ENCODE measurements at regions not wholly inside any gene's neighbourhood (a gene's known extent, or its start where the extent isn't known, plus 50 kb on each side); places are given as distances from the start of the nearest gene placed in this dataset.

DNA sequence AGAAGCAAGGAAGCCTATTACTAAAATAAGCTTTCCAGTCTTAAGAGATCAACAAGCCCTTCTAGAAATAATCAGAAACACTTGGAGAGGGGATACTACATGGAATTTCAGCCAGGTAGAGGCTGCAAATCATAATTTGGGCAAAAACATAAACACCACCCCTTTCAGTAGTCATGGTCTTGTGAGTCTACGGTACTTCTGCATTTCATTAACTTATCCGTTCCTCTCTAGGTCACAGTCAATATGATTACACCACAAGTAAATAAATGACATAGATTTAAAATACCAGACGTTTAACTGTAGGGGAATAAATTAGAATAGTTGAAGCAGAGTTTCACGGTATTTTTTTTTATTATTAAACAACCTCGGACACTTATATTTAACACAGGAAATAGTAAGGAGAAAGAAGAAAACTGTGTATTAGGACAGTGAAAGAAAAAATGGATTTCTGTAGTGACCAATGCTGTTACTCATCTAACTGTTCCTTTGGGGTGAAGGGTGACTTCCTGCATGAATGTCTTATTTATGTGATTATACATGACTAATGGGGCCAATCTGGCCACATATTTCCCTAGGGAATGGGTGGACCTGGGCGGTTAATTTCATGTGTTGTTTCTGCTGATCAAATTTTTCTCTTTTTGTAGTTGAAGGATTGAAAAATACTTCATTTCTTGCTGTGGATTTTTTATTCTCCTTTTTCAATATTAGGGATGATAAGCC, 456.6 kb upstream of the UBE2E3 start:
- Histone ChIP-seq H3K36me3 (no peaks in the 10 kb centered on the region), H3K27me3 (no peaks in the 10 kb centered on the region), H3K4me1 (no peaks in the 10 kb centered on the region), H3K9me3 (no peaks in the 10 kb centered on the region), H3K4me3 (no peak overlapping the region), H3K27ac (no peak overlapping the region)
- TF ChIP-seq, protein P1, sequence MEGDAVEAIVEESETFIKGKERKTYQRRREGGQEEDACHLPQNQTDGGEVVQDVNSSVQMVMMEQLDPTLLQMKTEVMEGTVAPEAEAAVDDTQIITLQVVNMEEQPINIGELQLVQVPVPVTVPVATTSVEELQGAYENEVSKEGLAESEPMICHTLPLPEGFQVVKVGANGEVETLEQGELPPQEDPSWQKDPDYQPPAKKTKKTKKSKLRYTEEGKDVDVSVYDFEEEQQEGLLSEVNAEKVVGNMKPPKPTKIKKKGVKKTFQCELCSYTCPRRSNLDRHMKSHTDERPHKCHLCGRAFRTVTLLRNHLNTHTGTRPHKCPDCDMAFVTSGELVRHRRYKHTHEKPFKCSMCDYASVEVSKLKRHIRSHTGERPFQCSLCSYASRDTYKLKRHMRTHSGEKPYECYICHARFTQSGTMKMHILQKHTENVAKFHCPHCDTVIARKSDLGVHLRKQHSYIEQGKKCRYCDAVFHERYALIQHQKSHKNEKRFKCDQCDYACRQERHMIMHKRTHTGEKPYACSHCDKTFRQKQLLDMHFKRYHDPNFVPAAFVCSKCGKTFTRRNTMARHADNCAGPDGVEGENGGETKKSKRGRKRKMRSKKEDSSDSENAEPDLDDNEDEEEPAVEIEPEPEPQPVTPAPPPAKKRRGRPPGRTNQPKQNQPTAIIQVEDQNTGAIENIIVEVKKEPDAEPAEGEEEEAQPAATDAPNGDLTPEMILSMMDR (IDR thresholded peaks at IDR 0.05): no peak
- no peak for TF ChIP-seq POLR2A (IDR thresholded peaks at IDR 0.05)
- intact Hi-C loops (cut with DNase I): no loop called here
- DNase-seq: no peak
- peak in 1 of 4 donors; percentile 33 for ATAC-seq
- 38% methylated on average over 6 of the region's 6 CpGs for WGBS (ENCODE audit: insufficient coverage, low coverage, low lambda C conversion rate, missing lambda C conversion rate)

DNA sequence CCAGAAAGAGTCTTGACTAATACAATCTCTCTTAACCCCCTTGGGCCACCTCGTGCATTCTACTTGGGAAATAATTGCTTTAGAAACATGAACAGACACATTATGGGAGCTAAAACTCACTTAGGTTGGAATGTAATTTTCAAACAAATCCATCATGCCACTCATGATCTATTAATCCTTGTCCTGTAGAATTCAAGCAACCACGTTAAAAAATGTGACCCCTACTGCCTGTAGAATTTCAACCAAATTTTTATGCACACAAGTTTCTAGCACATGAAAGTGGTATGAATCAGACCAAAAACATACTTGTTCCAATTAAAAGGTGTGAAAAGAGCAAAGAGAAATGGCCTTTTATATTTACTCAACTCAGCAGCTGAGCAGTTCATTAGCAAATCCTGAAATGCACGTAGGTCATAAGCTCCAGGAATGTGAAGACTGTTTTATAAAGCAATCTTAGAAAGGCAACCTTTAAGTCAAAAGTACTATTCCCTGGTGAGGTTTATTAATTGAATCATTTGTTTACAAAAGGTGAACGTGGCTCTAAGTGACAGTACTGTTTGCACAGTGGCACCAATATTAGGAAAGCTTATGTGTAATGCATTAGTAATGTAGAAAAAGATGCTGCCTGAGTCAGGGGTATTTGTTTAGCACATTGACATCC, 459.4 kb upstream of the UBE2E3 start:
- no peak overlapping the region for H3K27ac ChIP-seq
- intact Hi-C loops (cut with DNase I): no loop called here
- ATAC-seq (peak in 1 of 4 donors; percentile 73), DNase-seq (no peak)
- TF ChIP-seq POLR2A (IDR thresholded peaks at IDR 0.05): no peak
- H3K9me3 ChIP-seq: no peaks in the 10 kb centered on the region
- H3K36me3 ChIP-seq: no peaks in the 10 kb centered on the region
- H3K4me1 ChIP-seq: no peaks in the 10 kb centered on the region
- WGBS (ENCODE audit: insufficient coverage, low coverage, low lambda C conversion rate, missing lambda C conversion rate): 48% methylated on average over 4 of the region's 4 CpGs
- H3K27me3 ChIP-seq: no peaks in the 10 kb centered on the region
- no peak overlapping the region for H3K4me3 ChIP-seq

DNA sequence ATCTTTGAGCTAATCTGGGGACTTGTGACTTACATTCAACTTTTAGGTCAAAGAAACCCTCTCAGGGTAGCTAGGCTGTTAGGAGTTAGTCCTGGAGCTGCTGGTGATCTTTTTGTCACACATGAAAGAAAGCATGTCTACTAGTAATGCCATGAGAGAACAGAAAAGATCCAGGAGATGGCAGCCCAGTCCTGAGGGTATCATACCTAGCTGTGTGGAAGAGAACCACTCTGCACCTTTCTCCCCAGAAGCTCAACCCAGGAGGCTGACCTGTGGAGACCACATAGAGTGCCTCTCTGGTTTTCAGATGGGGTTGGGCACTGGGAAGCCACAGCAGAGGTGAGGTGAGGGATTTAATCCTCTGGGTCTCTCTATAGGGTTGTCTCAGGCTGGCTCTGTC, 460.2 kb upstream of the UBE2E3 start:
- Histone ChIP-seq H3K4me1 (no peaks in the 10 kb centered on the region), H3K9me3 (no peaks in the 10 kb centered on the region), H3K36me3 (no peaks in the 10 kb centered on the region), H3K4me3 (no peak overlapping the region), H3K27me3 (no peaks in the 10 kb centered on the region), H3K27ac (no peak overlapping the region)
- intact Hi-C loops (cut with DNase I): no loop called here
- TF ChIP-seq POLR2A (IDR thresholded peaks at IDR 0.05): no peak
- TF ChIP-seq, protein P1 (IDR thresholded peaks at IDR 0.05): peak in 3 of 4 donors; percentile 16 to 38 (median 22)
- ATAC-seq (peak; percentile 23 to 84 (median 72)), DNase-seq (peak in 1 of 3 donors; percentile 37)

DNA sequence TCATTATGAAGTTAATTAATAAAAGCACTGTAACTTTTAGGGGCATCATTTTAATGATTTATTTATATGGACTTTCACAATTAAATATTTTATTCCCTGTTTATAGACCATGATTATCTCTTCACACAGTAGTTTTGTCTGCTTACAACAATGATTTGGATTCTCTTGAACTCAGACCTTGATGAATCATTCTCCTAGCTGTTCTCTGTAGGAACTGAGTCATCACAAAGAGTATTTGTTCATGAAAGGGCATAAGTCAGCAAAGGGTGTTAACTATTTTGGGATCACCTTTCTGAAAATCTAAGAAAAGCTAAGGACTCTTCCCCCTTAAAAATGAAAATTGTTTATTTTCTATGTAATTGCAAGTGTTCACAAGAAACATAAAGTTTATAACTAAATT, 461.1 kb upstream of the UBE2E3 start:
- Histone ChIP-seq H3K4me1 (no peaks in the 10 kb centered on the region), H3K9me3 (no peaks in the 10 kb centered on the region), H3K36me3 (no peaks in the 10 kb centered on the region), H3K4me3 (no peak overlapping the region), H3K27ac (no peak overlapping the region), H3K27me3 (no peaks in the 10 kb centered on the region)
- TF ChIP-seq POLR2A (IDR thresholded peaks at IDR 0.05): no peak
- TF ChIP-seq, protein P1 (IDR thresholded peaks at IDR 0.05): no peak
- ATAC-seq (peak in 1 of 4 donors; percentile 33), DNase-seq (no peak)
- intact Hi-C loops (cut with DNase I): no loop called here

DNA sequence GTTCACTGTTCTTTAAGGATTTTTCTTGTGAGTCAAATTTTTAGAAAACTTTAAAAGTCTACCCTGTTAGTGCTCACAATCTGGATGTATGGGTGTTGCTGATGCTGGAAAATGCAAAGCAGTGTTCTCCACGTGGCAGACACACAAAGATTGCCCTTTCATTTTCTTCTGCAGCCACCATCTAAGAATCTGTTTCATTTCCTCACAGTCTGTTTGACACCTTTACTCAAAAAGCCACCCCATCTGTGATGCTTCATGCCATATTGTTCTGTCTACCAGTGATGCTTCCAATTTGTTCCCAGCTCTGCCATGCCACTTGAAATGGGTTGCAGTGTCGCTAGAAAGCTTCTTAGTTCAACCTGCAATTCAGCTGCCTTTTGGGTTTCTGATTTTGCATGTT, 464.2 kb upstream of the UBE2E3 start:
- no peak overlapping the region for H3K4me3 ChIP-seq
- no peak for ATAC-seq

More for the DNA sequence above, 464.2 kb upstream of the UBE2E3 start:
- H3K4me1 ChIP-seq: no peaks in the 10 kb centered on the region
- no peaks in the 10 kb centered on the region for H3K9me3 ChIP-seq
- no peaks in the 10 kb centered on the region for H3K36me3 ChIP-seq
- 57% methylated on average over 2 of the region's 2 CpGs for WGBS (ENCODE audit: insufficient coverage, low coverage, low lambda C conversion rate, missing lambda C conversion rate)
- H3K27ac ChIP-seq: no peak overlapping the region
- DNase-seq: no peak
- no peaks in the 10 kb centered on the region for H3K27me3 ChIP-seq
- TF ChIP-seq, protein P1 (IDR thresholded peaks at IDR 0.05): no peak
- no peak for TF ChIP-seq POLR2A (IDR thresholded peaks at IDR 0.05)
- intact Hi-C loops (cut with DNase I): no loop called here

All from right lobe of liver (tissue), 6 donors.